H1 (cell line): ENCODE measurements at regions not wholly inside any gene's neighbourhood (a gene's known extent, or its start where the extent isn't known, plus 50 kb on each side); places are given as distances from the start of the nearest gene placed in this dataset.

ENCODE experiments used
- CTCF ChIA-PET: fragments of 300-600 bp; sonication (Branson Sonifier 250); formaldehyde crosslinking; loops from one replicate; lab custom pipeline; 2021; ENCODE audit not compliant: partially characterized antibody; lab: Charles Lee
- POLR2A ChIA-PET: fragments of 300-600 bp; sonication (Branson Sonifier 250); formaldehyde crosslinking; loops from one replicate; lab custom pipeline; 2021; ENCODE audit warnings: inconsistent platforms; ENCODE audit not compliant: partially characterized antibody; lab: Charles Lee
- DNase-seq, 2 experiments: peaks; one replicate each; pipeline versions ENCODE4 v3.0.0 to v3.0.0-alpha.2; 2010 to 2022; ENCODE audit warnings: low spot score in 2 of 2, low read depth in 1 of 2, mixed read lengths in 1 of 2
- FAIRE-seq: peaks from 2 replicates; lab custom pipeline; 2011; peaks lifted over from hg19 to GRCh38; lab: Jason Lieb, UNC
- H2AFZ ChIP-seq: 2 replicates; pipeline ENCODE4 v1.8.1; 2012; ENCODE audit warnings: low read length, inconsistent platforms
- H2AK5ac ChIP-seq: 2 replicates; pipeline ENCODE4 v1.6.1; 2013; ENCODE audit warnings: low read depth, low read length
- H2BK120ac ChIP-seq: replicated peaks from 2 replicates; pipeline ENCODE3; 2013; ENCODE audit warnings: low read depth, low read length, inconsistent platforms
- H2BK12ac ChIP-seq: 2 replicates; pipeline ENCODE4 v1.6.1; 2013; ENCODE audit warnings: low read depth, low read length
- H2BK15ac ChIP-seq: 2 replicates; pipeline ENCODE4 v1.6.1; 2013; ENCODE audit warnings: low read length
- H2BK20ac ChIP-seq: 2 replicates; pipeline ENCODE4 v1.6.1; 2013; ENCODE audit warnings: low read length
- H2BK5ac ChIP-seq: 2 replicates; pipeline ENCODE4 v1.6.1; 2013; ENCODE audit warnings: low read depth, low read length
- H3K14ac ChIP-seq: 2 replicates; pipeline ENCODE4 v1.6.1; 2013; ENCODE audit warnings: inconsistent platforms; ENCODE audit not compliant: insufficient read length
- H3K18ac ChIP-seq: 2 replicates; pipeline ENCODE4 v1.6.1; 2013; ENCODE audit warnings: low read length; ENCODE audit errors: extremely low read depth
- H3K23ac ChIP-seq: 2 replicates; pipeline ENCODE4 v1.6.1; 2013; ENCODE audit warnings: inconsistent platforms; ENCODE audit not compliant: insufficient read length
- H3K23me2 ChIP-seq: 2 replicates; pipeline ENCODE4 v1.6.1; 2013; ENCODE audit warnings: low read depth, low read length
- H3K27ac ChIP-seq: 2 replicates; pipeline ENCODE4 v1.6.1; 2011; ENCODE audit warnings: low read depth, low read length, inconsistent platforms
- H3K27me3 ChIP-seq, 4 experiments: replicated peaks in 1 of 4; 1 replicate in 1 of 4; 2 replicates in 3 of 4; pipeline versions ENCODE4 v1.6.1 to v1.8.1; 2011 to 2013; ENCODE audit warnings: low read length in 3 of 4, mild to moderate bottlenecking in 3 of 4, inconsistent platforms in 2 of 4, mixed read lengths in 2 of 4, moderate library complexity in 1 of 4; ENCODE audit not compliant: control insufficient read depth in 3 of 4, insufficient read depth in 3 of 4; ENCODE audit errors: extremely low read depth in 1 of 4
- H3K36me3 ChIP-seq, 4 experiments: 2 replicates each; pipeline versions ENCODE4 v1.6.1 to v1.8.1; 2011 to 2013; ENCODE audit warnings: mild to moderate bottlenecking in 4 of 4, low read length in 3 of 4, moderate library complexity in 2 of 4, control low read depth in 1 of 4, inconsistent platforms in 1 of 4; ENCODE audit not compliant: insufficient read depth in 4 of 4, control insufficient read depth in 2 of 4
- H3K4ac ChIP-seq: replicated peaks from 2 replicates; pipeline ENCODE3; 2013; ENCODE audit warnings: low read length, low read depth, mixed read lengths, inconsistent platforms; ENCODE audit not compliant: insufficient read length
- H3K4me1 ChIP-seq, 4 experiments: replicated peaks in 1 of 4; 1 replicate in 1 of 4; 2 replicates in 3 of 4; pipeline versions ENCODE4 v1.6.1 to v1.8.1; 2011 to 2013; ENCODE audit warnings: low read length in 3 of 4, inconsistent platforms in 2 of 4, mixed read lengths in 1 of 4; ENCODE audit not compliant: insufficient read depth in 4 of 4, control insufficient read depth in 3 of 4
- H3K4me2 ChIP-seq, 2 experiments: 2 replicates each; pipeline versions ENCODE4 v1.6.1 to v1.8.1; 2011 to 2013; ENCODE audit warnings: low read depth in 2 of 2, low read length in 2 of 2, control low read depth in 1 of 2, inconsistent platforms in 1 of 2, mild to moderate bottlenecking in 1 of 2; ENCODE audit not compliant: insufficient read depth in 1 of 2
- H3K4me3 ChIP-seq, 4 experiments: fragments of 200-600, 300-600 bp in 1 of 4; sonication (generic), shearing (Covaris generic), sonication (Bioruptor Twin) in 1 of 4; 2 replicates each; pipeline versions ENCODE4 v1.5.1 to v1.8.1; 2011 to 2016; ENCODE audit warnings: low read length in 4 of 4, low read depth in 3 of 4, control low read depth in 2 of 4, inconsistent platforms in 2 of 4, mild to moderate bottlenecking in 2 of 4, mixed read lengths in 1 of 4, moderate library complexity in 1 of 4; ENCODE audit not compliant: insufficient read depth in 2 of 4; ENCODE audit errors: extremely low read depth in 1 of 4
- H3K56ac ChIP-seq: replicated peaks from 2 replicates; pipeline ENCODE3; 2013; ENCODE audit warnings: low read depth, mild to moderate bottlenecking, mixed read lengths, low read length, inconsistent platforms; ENCODE audit not compliant: insufficient read length
- H3K79me1 ChIP-seq: 2 replicates; pipeline ENCODE4 v1.6.1; 2013; ENCODE audit warnings: low read depth, low read length, control low read depth
- H3K79me2 ChIP-seq, 2 experiments: 2 replicates each; pipeline versions ENCODE4 v1.6.1 to v1.8.1; 2012 to 2013; ENCODE audit warnings: low read length in 2 of 2, mild to moderate bottlenecking in 2 of 2, inconsistent platforms in 1 of 2; ENCODE audit not compliant: insufficient read depth in 2 of 2, control insufficient read depth in 1 of 2
- H3K9ac ChIP-seq, 4 experiments: replicated peaks in 1 of 4; 1 replicate in 1 of 4; 2 replicates in 3 of 4; pipeline versions ENCODE4 v1.6.1 to v1.8.1; 2011 to 2013; ENCODE audit warnings: low read depth in 3 of 4, low read length in 3 of 4, control low read depth in 2 of 4, mild to moderate bottlenecking in 2 of 4, moderate library complexity in 2 of 4, inconsistent platforms in 1 of 4; ENCODE audit errors: extremely low read depth in 1 of 4
- H3K9me3 ChIP-seq, 2 experiments: 2 replicates each; pipeline versions ENCODE4 v1.6.1 to v1.8.1; 2012 to 2013; ENCODE audit warnings: mild to moderate bottlenecking in 2 of 2, moderate library complexity in 2 of 2, control low read depth in 1 of 2, inconsistent platforms in 1 of 2, low read depth in 1 of 2, low read length in 1 of 2, mixed read lengths in 1 of 2; ENCODE audit not compliant: insufficient read depth in 2 of 2
- H4K20me1 ChIP-seq, 2 experiments: replicated peaks in 1 of 2; 2 replicates each; pipeline versions ENCODE3 to v1.8.1; 2011 to 2013; ENCODE audit warnings: inconsistent platforms in 2 of 2, low read length in 2 of 2, mild to moderate bottlenecking in 1 of 2; ENCODE audit not compliant: insufficient read depth in 2 of 2, control insufficient read depth in 1 of 2
- H4K5ac ChIP-seq: 2 replicates; pipeline ENCODE4 v1.6.1; 2013; ENCODE audit warnings: low read length, low read depth, mixed read lengths, inconsistent platforms; ENCODE audit not compliant: insufficient read length
- H4K8ac ChIP-seq: 2 replicates; pipeline ENCODE4 v1.8.0; 2013; ENCODE audit warnings: mild to moderate bottlenecking, moderate library complexity, low read length, inconsistent platforms; ENCODE audit not compliant: insufficient read depth; ENCODE audit errors: extremely low read depth
- H4K91ac ChIP-seq: replicated peaks from 2 replicates; pipeline ENCODE3; 2013; ENCODE audit warnings: low read length, mixed read lengths, inconsistent platforms; ENCODE audit not compliant: insufficient read length
- ATF2 ChIP-seq: IDR thresholded peaks from 2 replicates; pipeline ENCODE4 v1.6.1; 2012; ENCODE audit warnings: low read length, inconsistent platforms
- CREB1 ChIP-seq: IDR thresholded peaks from 2 replicates; pipeline ENCODE4 v1.6.1; 2012; ENCODE audit warnings: inconsistent platforms
- EGR1 ChIP-seq: IDR thresholded peaks from 2 replicates; pipeline ENCODE4 v1.6.1; 2011; ENCODE audit warnings: low read depth, low read length, borderline replicate concordance
- EP300 ChIP-seq, 2 experiments: IDR thresholded peaks; 1 replicate in 1 of 2; 2 replicates in 1 of 2; pipeline ENCODE4 v1.6.1; 2011 to 2012; ENCODE audit warnings: low read depth in 2 of 2, low read length in 2 of 2, mild to moderate bottlenecking in 2 of 2, borderline replicate concordance in 1 of 2, inconsistent platforms in 1 of 2, moderate library complexity in 1 of 2
- EZH2 ChIP-seq: fragments of 200-600 bp; sonication (generic); IDR thresholded peaks from 2 replicates; pipeline ENCODE4 v1.7.1; 2012; ENCODE audit warnings: low read depth, mild to moderate bottlenecking, moderate library complexity, low read length, inconsistent platforms; ENCODE audit not compliant: severe bottlenecking
- KDM5A ChIP-seq: fragments of 200-600 bp; IDR thresholded peaks from 2 replicates; pipeline ENCODE4 v1.7.1; 2012; ENCODE audit warnings: mild to moderate bottlenecking, low read length, inconsistent platforms, mixed read lengths
- PHF8 ChIP-seq: fragments of 200-600 bp; sonication (generic); conservative IDR thresholded peaks from 2 replicates; pipeline ENCODE4 v1.7.1; 2012; ENCODE audit warnings: low read depth, mild to moderate bottlenecking, inconsistent platforms, low read length, moderate library complexity
- RFX5 ChIP-seq: IDR thresholded peaks from 2 replicates; pipeline ENCODE4 v1.6.1; 2011; ENCODE audit warnings: low read depth, low read length, improper control_type of control experiment, borderline replicate concordance
- SIN3A ChIP-seq, 2 experiments: IDR thresholded peaks in 1 of 2; conservative IDR thresholded peaks in 1 of 2; 2 replicates each; pipeline ENCODE4 v1.6.1; 2011 to 2012; ENCODE audit warnings: low read length in 2 of 2, improper control_type of control experiment in 1 of 2, low read depth in 1 of 2, mild to moderate bottlenecking in 1 of 2
- SIRT6 ChIP-seq: IDR thresholded peaks from one replicate; pipeline ENCODE4 v1.7.1; 2012; ENCODE audit warnings: low read length, inconsistent platforms
- SIX5 ChIP-seq: IDR thresholded peaks from 2 replicates; pipeline ENCODE4 v1.6.1; 2011; ENCODE audit warnings: mild to moderate bottlenecking, low read depth, low read length
- SP2 ChIP-seq: IDR thresholded peaks from 2 replicates; pipeline ENCODE4 v1.6.1; 2012; ENCODE audit warnings: mild to moderate bottlenecking, low read length, inconsistent platforms
- WGBS, 2 experiments: shearing (Covaris generic) in 1 of 2; methylation state at CpG; one replicate each; pipeline versions ENCODE4 v1.1.6 to v1.1.7; 2013 to 2015; ENCODE audit warnings: low lambda C conversion rate in 2 of 2, mixed read lengths in 2 of 2, inconsistent platforms in 1 of 2, low coverage in 1 of 2, missing lambda C conversion rate in 1 of 2; ENCODE audit not compliant: insufficient replicate concordance in 2 of 2, insufficient coverage in 1 of 2, insufficient read length in 1 of 2; ENCODE audit errors: extremely low coverage in 1 of 2, missing lambda C conversion rate in 1 of 2; 5-methylcytosine and 5-hydroxymethylcytosine counted together

- H3K4me2 ChIP-seq, result no peak overlapping the region
- H3K9ac ChIP-seq, result no peak overlapping the region
- H3K4me1 ChIP-seq, result peaks cover 0 to 4% (median 4%) of the 10 kb centered on the region in 4 experiments; a peak in 6 of 7 replicates
- H3K23me2 ChIP-seq, result no peaks in the 10 kb centered on the region
- H3K27ac ChIP-seq, result no peak overlapping the region
- no peak overlapping the region for H4K91ac ChIP-seq
- FAIRE-seq, result no peak
- DNase-seq, result no peak
- H3K23ac ChIP-seq, result no peak overlapping the region
- no peak overlapping the region for H3K56ac ChIP-seq
- H4K8ac ChIP-seq, result no peak overlapping the region
- no peak overlapping the region for H2BK5ac ChIP-seq
- H3K14ac ChIP-seq, result no peak overlapping the region
- no peak overlapping the region for H2BK120ac ChIP-seq
- no peak overlapping the region for H2BK15ac ChIP-seq
- H3K79me2 ChIP-seq, result no peaks in the 10 kb centered on the region
- TF ChIP-seq CREB1 (no peak), ATF2 (no peak), PHF8 (no peak), RFX5 (no peak), SIRT6 (no peak), SIX5 (no peak), EZH2 (no peak), KDM5A (no peak), EP300 (IDR thresholded peaks at IDR 0.05; ENCODE audit: borderline replicate concordance in 1 of 2, low read depth in 2 of 2, low read length in 2 of 2) (no peak), EGR1 (no peak), SIN3A (conservative IDR thresholded peaks at IDR 0.05 in 1 of 2, IDR thresholded peaks at IDR 0.05 in 1 of 2; ENCODE audit: low read depth in 1 of 2, low read length in 2 of 2) (no peak), SP2 (no peak)
- no peak overlapping the region for H3K4ac ChIP-seq
- H3K4me3 ChIP-seq, result no peak overlapping the region
- no peak overlapping the region for H4K5ac ChIP-seq
- no peak overlapping the region for H2AFZ ChIP-seq
- H3K9me3 ChIP-seq, result no peaks in the 10 kb centered on the region
- no peaks in the 10 kb centered on the region for H4K20me1 ChIP-seq
- no peak overlapping the region for H2AK5ac ChIP-seq
- no peaks in the 10 kb centered on the region for H3K79me1 ChIP-seq
- no peak overlapping the region for H2BK20ac ChIP-seq
- no peaks in the 10 kb centered on the region; a peak in 1 of 7 replicates for H3K27me3 ChIP-seq
- 92% methylated on average over 2 of the region's 2 CpGs; no CpG with 5 or more reads in 1 of the 2 experiments for WGBS, 2 experiments
- ChIA-PET CTCF (interaction anchor here (1.3 to 1.6 kb wide), 2 partner anchors 8 to 68 kb away, joined by 3 to 4 read pairs; no protein-coding TSS in a partner anchor), POLR2A (interaction anchor here (1.0 kb wide), 1 partner anchor 61 kb away, joined by 5 read pairs; no protein-coding TSS in a partner anchor)
- H3K18ac ChIP-seq, result no peak overlapping the region
- no peaks in the 10 kb centered on the region for H3K36me3 ChIP-seq
- no peak overlapping the region for H2BK12ac ChIP-seq
These were observed 62.1 kb downstream of the GLUL start for GRCh38 chr1:182329471-182329870.
